ENCODE measurements at regions not wholly inside any gene's neighbourhood (a gene's known extent, or its start where the extent isn't known, plus 50 kb on each side); places are given as distances from the start of the nearest gene placed in this dataset.
"Not testable (repeated sequence)": the region's sequence is repeated elsewhere in the genome, so short reads cannot be mapped to it uniquely, and the experiment has no call there.

DNA sequence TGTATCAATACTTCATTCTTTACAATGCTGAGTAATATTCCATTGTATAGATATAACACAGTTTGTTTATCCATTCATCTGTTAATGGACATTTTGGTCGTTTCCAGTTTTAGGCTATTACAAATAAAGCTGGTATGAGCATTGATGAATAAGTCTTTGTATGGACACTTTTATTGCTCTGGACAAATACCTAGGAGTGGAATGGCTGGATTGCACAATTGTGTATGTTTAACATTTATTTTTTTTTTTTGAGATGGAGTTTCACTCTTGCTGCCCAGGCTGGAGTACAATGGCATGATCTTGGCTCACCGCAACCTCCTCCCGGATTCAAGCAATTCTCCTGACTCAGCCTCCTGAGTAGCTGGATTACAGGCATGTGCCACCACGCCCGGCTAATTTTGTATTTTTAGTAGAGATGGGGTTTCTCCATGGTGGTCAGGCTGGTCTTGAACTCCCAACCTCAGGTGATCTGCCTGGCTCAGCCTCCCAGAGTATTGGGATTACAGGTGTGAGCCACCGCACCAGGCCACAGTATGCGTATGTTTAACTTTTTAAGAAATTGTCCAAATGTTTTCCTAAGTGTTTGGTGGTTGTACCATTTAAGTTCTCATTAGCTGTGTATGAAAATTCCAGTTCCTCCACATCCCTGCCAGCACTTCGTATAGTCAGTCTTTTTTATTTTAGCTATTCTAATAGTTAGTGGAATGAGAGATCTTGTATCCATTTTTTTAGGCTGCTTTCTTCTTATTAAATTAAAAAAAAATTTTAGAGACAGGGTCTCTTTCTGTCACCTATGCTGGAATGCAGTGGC lies 194.9 kb upstream of the HAAO start:
- DNase-seq, result no peak

DNA sequence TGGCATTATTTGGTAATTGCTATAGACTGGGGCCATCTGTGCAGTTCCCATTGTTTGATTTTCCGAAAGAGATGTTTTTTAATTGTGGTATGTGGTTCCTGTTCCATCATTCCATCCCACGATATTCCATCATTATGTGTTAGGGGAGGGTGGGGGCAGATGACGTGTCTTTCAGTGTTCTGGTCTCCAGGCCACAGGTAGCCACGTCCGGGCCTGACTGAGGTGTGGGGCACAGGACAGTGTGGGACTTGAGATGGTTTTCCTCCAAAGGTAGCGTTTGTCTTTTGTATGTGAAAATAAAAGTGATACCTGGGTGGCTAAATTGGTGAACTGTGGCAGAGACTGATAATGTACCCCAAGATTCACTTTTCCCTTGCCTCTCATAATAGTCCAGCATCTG lies 192.2 kb upstream of the HAAO start:
- DNase-seq, result no peak

DNA sequence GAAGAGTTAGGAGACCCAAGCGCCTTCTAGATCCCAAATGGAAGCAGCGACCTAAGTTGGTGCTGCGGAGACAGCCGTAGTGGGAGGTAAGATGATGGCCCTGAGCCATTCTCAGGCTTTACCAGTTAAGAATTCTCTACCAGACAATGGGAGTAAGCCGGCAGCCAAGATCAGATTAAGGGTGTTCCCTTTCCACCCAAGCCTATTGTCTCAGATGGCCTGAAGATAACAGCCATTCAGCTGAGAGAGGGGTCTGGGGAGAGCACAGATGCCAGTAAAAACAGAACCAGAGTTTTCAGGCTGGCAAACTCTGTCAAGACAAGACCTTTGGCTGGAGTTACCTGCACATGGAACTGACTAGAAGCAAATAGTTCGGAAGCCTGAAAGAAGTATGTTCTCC lies 191.7 kb upstream of the HAAO start:
- no peak for DNase-seq

DNA sequence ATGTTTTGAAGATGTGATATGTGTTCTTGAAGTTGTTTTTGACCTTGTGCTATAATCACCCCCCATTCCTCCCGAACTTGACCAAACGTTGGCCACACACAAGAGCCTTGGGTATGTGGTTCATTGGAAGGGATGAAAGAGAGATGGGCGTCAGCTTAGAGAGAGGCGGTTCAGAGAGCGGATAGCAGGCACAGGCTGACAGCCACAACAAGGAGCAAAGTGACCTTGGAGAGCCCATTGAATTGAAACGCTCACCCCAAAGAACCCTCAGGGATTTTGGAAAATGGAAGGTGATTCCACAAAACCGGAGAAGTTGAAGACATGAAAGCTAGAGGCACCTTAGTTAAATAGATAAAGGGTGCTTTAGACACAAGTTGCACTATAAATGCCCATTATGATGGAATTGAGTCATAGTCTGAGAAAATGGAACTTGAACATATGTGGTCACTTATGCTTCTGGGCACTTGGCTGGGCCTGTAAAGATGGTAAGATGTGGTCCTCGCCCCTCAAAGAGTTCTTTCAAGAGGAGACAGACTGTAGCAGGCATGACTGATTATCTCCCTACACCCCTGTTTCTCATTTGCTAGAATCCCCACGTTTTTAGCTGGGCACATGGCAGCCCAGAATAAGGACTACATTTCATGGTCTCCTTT lies 188.5 kb upstream of the HAAO start:
- DNase-seq, result no peak

DNA sequence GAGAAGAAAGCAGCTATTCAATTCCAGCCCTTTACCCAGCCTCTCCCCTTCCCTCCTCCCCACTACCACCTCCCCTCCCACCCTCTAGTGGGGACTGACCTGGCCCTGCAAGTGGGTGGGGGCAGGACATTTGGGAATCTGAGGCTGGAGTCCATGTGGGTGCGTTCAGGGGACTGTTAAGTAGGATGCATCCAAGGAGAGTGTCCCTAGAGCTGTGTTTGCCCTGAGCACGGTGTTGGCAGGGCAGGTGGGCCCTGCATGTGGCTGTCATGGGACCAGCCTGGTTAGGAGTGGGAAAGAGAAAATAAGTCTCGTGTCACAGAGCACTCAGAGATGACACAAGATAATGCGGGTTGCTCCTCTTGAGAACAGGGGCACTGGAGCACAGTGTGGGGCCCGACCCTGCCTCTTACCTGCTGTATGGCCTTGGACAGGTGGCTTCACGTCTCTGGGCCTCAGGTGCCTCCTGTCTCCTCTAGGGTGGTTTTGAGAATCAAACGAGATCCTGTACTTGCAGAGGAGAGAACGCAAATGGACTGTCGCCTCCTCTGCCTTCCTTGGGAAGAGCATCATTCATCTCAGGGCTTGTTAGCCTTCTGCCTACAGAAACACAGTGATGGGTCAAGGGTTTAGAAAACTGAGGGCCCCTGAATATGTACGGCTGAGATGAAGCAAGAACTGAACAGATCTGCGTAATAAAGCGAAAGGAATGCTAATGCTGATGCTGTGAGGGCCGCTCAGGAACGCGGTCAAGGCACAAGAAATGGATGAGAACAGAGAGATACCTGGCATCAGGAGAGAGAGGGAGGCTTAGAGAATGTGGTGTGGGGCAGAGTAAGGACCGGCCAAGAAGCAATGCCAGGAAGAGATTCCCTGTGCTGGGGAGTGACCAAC lies 187.7 kb upstream of the HAAO start:
- no peak for DNase-seq

DNA sequence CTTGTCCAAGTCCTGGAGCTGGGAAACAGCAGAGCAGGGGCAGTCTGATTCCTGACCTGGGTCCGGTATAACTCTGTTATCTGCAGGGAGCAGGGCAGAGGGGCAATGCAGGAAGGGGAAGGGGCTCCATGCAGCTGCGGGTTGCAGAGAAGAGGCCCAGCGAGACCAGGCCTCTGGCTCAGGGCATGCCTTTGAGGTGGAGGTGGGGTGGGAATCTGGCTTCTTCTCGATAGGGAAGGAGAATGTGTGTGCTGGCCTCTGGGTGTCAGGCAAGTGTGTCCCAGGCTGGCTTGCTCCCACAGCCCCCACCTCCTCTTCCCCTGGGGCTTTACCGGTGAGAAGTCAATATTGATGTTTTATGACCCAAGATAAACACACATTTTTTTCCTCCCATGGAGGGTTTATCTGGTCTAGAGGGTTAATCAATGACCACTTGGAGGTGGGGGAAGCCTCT lies 187.1 kb upstream of the HAAO start:
- DNase-seq, result no peak

DNA sequence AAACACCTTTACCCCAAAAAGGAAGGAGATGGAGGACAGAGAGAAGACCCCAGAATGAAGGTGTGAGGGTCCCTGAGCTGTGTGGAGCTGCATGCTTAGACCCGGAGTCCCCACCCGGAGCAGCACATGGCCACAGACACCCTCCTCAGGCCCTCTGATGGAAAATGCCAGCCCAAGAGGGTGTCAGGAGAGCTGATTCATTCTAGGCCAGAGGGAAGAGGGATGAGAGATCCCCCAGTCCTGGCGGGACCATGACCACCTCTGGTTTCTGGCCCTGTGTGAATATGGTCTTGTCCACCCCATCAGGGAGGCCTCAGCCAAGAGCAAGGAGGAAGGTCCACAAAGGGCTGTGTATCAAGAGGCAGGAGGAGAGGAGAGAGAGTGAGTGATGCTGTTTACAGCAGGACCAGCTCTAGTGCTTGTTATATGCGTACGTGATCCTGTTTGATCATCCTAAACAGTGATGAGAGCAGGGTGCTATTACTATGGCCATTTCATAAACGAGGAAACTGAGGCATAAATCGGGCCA lies 186.6 kb upstream of the HAAO start:
- no peak for DNase-seq

DNA sequence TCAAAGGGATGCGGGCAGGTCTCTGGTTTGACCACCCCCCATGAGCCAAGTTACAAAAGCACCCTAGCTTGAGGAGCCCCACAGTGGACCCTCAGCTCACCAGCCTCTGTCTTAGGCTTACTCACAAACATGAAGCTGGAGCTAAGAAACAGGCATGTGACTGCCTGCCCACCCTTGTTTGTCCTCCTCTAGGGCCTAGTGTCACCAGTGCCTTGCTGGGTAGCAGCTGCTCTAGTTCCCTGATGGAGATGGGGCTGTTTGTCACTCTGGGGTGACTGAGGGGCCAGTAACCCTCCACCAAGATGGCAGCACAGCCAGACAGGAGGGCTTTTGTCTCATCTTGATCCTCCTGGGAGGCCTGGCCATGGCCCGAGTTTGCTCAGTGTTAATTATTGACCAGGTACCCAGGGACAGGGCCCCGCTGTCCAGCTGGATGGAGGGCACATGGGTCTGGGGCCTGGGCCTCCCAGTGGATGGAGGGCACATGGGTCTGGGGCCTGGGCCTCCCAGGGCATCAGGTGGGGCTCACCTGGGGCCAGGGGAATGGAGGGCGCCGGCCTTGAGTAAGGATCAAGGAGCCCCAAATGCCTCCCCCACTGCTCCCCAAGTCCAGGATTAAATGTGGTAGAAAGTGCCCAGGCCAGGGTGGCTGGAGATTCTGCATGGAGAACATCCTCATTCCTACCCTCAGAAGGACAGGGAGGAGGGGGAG lies 185.9 kb upstream of the HAAO start:
- no peak for DNase-seq

DNA sequence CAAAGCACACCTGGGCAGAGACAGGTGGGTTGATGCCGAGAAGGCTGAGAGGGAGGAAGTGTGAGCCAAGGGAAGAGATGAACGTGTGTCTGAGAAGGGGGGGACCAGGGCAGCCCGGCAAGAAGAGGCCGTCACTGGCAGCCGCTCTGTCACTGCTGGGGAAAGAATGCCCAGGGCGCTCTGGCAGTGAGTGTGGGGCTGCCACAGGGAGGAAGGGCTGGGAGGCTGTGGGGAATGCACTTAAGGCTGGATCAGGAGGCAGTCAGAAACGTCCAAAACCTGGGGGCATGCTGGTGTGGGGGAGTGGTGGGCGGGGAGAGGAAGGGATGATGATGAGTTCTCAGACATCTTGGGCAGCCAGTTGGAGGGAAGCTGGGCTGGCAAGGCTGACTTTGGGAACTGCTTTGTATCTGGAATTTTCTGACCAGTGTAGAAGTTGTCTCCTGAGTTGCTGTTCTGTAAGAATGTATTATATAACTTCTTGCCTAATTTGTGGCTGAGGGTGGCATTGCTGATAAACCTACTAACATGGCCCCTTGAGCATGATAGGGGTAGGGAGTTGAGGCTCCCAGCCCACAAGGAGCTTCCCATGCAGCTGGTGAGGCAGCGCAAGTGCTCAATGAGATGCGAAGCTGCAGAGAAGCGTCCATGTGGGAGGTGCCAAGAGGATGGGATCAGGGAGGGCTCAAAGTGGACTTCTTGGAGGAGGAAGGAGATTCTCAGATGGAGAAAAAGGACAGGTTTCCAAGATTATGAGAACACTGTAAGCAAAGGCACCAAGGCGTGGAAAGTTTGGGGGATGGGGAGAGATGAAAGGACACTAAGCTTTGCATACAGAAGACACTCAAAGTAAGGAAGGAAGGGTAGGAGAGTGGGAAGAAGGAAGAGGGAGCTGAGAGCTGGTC lies 185.1 kb upstream of the HAAO start:
- DNase-seq, result no peak

DNA sequence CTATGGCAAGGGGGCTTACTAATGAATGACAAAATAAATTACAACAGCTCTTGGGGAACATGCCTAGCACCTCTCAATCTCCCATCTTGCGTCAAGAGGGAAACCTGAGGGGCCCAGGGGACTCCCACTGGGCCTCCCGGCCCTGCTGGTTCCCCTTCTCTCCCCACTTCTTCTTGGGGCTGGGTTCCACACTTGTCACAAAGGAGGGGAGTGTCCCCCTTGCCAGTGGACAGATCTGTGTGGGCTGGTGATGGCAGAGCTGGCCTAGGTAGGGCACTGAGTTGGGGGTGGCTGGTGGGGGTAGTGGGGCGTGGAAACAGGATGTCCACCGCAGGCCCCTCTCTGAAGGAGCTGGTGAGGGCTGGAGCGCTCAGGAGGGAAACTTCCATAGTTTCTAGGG lies 184.0 kb upstream of the HAAO start:
- DNase-seq, result no peak

DNA sequence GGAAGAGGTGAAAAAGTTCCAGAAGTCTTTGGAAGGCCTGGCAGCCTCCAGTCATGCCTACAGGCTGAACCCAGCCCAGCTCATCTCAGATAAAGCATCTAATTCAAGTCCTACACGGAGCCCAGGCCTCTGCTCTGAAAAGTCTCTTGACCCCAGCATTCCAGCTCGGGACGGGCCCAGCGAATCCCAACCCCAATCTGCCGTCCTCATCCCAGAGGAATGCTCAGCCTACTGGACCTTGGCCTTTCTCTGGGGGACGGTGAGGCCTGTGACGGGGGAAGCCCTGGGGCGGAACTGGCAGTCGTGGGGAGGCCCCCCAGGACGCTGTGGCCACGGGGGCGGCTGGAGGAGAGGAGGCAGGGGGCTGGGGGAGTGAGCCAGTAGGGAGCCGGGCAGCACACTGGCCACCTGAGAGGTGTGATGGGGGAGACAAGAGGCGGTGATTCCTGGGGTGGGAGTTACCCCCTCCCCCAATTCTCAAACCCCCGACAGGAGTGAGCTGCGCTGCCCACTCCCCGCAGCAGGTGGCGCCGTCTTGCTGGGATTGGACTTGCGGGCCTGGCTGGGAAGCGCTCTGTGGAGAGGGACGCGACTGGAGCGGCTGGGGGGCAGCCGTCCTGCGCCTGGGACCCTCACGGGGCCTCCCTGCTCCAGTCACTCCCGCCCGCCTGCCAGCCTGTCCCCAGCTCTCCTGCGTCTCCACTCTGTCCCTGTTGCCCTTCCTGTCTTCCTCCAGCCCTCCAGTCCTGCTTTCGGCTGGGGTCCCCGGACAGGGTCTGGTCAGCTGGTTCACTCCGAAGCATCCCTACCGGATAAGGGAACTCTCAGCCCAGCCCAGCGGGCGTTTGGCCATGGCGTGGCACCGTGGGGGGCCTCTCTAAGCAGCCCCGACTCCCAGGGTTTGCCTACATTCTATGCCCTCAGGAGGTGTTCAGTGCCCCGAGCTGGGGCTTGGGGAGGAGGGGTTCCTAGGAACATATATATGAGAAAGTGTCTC lies 182.6 kb upstream of the HAAO start:
- DNase-seq, result peak; percentile 85

DNA sequence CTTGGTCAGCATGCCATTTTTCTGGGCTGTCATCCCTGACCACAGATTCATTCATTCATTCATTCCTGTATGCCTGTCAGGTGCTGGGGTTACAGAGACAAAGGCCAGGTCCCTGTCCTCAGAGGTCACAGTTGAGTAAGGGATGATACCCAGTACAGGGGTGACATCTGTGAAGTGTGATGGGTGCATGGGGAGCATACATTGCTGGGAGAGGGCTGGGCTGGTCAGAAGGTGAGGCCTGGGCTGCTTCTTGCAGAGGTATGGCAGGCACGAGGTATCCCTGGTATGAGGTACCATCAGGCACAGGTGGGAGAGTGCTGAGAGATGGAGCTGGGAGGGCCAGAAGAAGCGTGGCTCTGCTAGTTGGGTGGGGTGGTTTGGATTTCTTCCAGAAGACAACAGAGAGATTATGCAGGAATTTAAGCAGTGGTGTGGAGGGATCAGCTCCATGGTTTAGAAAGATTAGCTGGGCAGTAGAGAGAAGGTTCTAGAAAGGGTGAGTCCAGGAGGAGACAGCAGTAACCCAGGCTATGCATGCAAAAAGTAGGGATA lies 181.9 kb upstream of the HAAO start:
- no peak for DNase-seq

DNA sequence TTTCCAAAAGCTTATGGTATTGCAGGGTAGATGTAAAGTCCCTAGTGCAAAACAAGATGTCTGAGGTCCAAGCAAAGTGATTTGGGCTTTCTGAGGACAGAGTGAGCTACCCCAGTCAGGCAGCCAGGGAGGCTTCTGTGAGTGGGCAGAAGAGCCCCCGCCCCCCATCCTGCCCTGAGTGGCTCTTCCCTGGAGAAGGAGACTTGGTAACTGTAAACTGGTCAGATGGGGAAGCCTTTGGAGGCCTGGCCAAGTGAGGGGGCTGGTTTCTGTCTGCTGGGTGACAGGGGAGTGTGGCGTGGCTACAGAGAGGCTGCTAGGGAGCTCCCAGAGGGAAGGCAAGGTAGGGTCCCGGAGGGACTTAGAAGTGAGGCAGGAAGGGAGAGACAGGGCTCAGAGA lies 181.3 kb upstream of the HAAO start:
- DNase-seq, result no peak

DNA sequence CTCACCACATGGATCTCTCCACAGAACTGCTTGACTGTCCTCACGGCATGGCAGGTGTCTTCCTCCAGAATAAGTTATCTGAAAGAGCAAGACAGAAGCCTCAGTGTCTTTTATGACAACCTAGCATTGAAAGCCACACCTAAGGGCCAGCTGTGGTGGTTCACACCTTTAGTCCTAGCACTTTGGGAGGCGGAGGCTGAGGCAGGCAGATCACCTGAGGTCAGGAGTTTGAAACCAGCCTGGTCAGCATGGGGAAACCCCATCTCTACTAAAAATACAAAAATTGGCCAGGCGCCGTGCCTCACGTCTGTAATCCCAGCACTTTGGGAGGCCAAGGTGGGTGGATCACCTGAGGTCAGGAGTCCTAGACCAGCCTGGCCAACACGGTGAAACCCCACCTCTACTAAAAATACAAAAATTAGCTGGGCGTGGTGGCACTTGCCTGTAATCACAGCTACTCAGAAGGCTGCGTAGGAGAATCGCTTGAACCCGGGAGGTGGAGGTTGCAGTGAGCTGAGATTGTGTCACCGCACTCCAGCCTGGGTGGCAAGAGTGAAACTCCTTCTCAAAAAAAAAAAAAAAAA lies 180.6 kb upstream of the HAAO start:
- not testable (repeated sequence) for DNase-seq

DNA sequence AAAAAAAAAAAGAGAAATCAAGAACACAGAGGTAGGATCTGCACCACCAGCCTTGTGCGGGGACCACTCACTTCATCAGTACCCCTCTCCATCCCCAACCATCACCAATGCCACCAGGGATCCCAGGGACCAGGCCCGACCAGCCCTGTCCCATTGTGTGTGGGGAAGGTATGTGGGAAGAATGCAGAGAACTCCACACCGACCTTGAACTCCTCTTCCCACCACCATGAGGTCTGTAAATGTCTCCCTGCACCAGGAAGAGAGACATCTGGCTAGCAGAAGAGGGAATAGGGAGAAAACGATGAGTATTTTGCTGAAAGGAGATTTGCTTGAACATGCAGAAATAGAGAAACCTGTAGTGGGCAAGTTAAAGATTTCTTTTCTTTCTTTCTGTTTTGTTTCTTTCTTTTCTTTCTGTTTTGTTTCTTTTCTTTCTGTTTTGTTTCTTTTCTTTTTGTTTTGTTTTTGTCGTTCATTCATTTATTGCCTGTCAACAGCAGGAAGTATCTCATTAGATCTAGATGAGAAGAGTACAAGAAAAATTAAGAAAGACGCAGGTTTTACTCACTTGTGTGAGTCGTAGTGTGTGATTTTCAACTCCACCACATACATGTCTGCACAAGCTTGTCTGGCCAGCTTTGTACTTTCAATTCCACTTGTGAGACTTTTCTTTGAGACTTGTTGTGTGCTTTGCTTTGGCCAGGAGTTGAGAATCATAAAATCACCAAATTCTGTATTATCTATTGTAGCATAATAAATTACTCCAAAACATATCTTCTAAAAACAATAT lies 179.8 kb upstream of the HAAO start:
- DNase-seq, result no peak

DNA sequence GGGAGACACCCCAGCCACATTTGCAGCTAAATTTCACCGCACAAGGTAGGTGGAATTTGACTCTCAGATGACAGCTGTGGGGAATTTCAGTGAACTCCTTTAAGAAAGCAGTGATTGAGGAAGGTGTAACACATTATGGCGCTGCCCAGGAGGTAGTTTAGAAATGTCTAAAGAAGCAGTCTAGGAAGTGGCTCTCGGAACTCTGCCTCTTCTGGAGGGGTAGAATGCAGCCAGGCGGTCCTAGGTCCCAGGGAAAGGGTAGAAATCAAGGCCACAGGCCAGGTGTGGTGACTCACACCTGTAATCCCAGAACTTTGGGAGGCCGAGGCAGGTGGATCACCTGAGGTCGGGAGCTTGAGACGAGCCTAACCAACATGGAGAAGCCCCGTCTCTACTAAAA lies 179.0 kb upstream of the HAAO start:
- DNase-seq, result no peak

DNA sequence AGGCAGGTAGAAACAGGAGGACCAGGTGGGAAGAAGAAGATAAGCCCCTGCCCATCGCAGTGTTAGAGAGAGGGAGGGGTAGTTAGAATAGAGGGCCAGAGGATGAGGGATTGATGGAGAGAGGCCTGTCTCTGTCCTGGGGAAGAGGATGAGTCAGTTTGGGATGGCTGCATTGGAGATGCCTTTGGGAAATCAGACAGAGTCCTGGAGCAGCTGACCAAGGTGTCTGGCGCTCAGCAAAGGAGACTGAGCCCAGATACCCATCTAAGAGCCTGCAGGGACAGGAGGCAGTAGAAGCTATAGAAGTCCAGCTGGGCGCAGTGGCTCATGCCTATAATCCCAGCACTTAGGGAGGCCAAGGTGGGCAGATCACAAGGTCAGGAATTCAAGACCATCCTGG lies 177.8 kb upstream of the HAAO start:
- DNase-seq, result no peak
